Lower leg skin (tissue), 4 donors: ENCODE measurements at regions not wholly inside any gene's neighbourhood (a gene's known extent, or its start where the extent isn't known, plus 50 kb on each side); places are given as distances from the start of the nearest gene placed in this dataset.

Experiments used
- DNase-seq, 2 donors: peaks; one replicate each; pipeline ENCODE4 v3.0.0-alpha.2; 2019; ENCODE audit warnings: low spot score in 2 of 2
- H3K4me3 ChIP-seq: fragments of 200-600 bp; sonication (generic); 2 replicates; pipeline ENCODE4 v1.5.1; 2017; ENCODE audit warnings: mild to moderate bottlenecking, low read depth; ENCODE audit not compliant: poor library complexity, severe bottlenecking
- CTCF ChIP-seq, 3 donors: fragments of 450-650 bp; IDR thresholded peaks; one replicate each; pipeline ENCODE4 v1.5.1; 2016; ENCODE audit warnings: antibody characterized with exemption in 3 of 3, mild to moderate bottlenecking in 3 of 3, moderate library complexity in 2 of 3
- POLR2A ChIP-seq, 2 donors: fragments of 450-650 bp; IDR thresholded peaks; one replicate each; pipeline ENCODE4 v1.6.1; 2016 to 2017; ENCODE audit warnings: antibody characterized with exemption in 2 of 2, mild to moderate bottlenecking in 1 of 2, moderate library complexity in 1 of 2
- WGBS, 2 donors: methylation state at CpG; one replicate each; pipeline ENCODE4 v1.1.5; 2018; 5-methylcytosine and 5-hydroxymethylcytosine counted together
- intact Hi-C: fragments of 100-400 bp; cut with DNase I; formaldehyde crosslinking; loops from one replicate; pipeline ENCODE4 v1.15.0; 2023; ENCODE audit warnings: low total_unique reads

GRCh38 chr6:21648475-21649050, 55.0 kb downstream of the SOX4 start:
- H3K4me3 ChIP-seq = no peak overlapping the region
- TF ChIP-seq CTCF (IDR thresholded peaks at IDR 0.05) = no peak
- TF ChIP-seq POLR2A (IDR thresholded peaks at IDR 0.05) = no peak
- no peak for DNase-seq
- WGBS, 2 donors = 65 to 77% methylated on average over 3 of the region's 3 CpGs
- intact Hi-C loops = no loop called here

- WGBS, 2 donors = 70 to 71% methylated on average over 4 of the region's 4 CpGs
- H3K4me3 ChIP-seq = no peak overlapping the region
- intact Hi-C loops = no loop called here
- TF ChIP-seq POLR2A (IDR thresholded peaks at IDR 0.05) (no peak), CTCF (IDR thresholded peaks at IDR 0.05) (no peak)
- DNase-seq = no peak
These were observed 59.8 kb downstream of the SOX4 start for GRCh38 chr6:21653323-21653722.

- intact Hi-C loops = no loop called here
- H3K4me3 ChIP-seq = no peak overlapping the region
- TF ChIP-seq CTCF (IDR thresholded peaks at IDR 0.05) = no peak
- no peak for TF ChIP-seq POLR2A (IDR thresholded peaks at IDR 0.05)
- 57 to 58% methylated on average over 7 of the region's 7 CpGs for WGBS, 2 donors
- no peak for DNase-seq
These were observed 60.4 kb downstream of the SOX4 start for GRCh38 chr6:21653905-21654304.

- intact Hi-C loops = no loop called here
- no peak overlapping the region for H3K4me3 ChIP-seq
- no peak for DNase-seq
- TF ChIP-seq CTCF (IDR thresholded peaks at IDR 0.05) (no peak), POLR2A (IDR thresholded peaks at IDR 0.05) (no peak)
- 95 to 96% methylated on average over 2 of the region's 2 CpGs for WGBS, 2 donors
These were observed 60.8 kb downstream of the SOX4 start for GRCh38 chr6:21654361-21654760.

- no peak for DNase-seq
- TF ChIP-seq POLR2A (IDR thresholded peaks at IDR 0.05) (no peak), CTCF (IDR thresholded peaks at IDR 0.05) (no peak)
- intact Hi-C loops = no loop called here
- 31 to 39% methylated on average over 9 to 10 of the region's 10 CpGs for WGBS, 2 donors
- no peak overlapping the region for H3K4me3 ChIP-seq
These were observed 70.4 kb downstream of the SOX4 start for GRCh38 chr6:21663966-21664313.
